GM18502 (cell line): ENCODE measurements at regions not wholly inside any gene's neighbourhood (a gene's known extent, or its start where the extent isn't known, plus 50 kb on each side); places are given as distances from the start of the nearest gene placed in this dataset.

Experiments used
- ATAC-seq: cut with Tn5 transposase; IDR thresholded peaks from one replicate; pipeline ENCODE4 v1.9.1; 2021; ENCODE audit warnings: mild to moderate bottlenecking; ENCODE audit not compliant: unreplicated experiment, poor library complexity

GRCh38 chr11:115802641-115803040, 298.4 kb upstream of the CADM1 start:
- no peak for ATAC-seq

GRCh38 chr11:115792903-115793302, 288.7 kb upstream of the CADM1 start:
- ATAC-seq, result no peak

- ATAC-seq, result no peak
Measured at GRCh38 chr11:115787302-115787701, 283.1 kb upstream of the CADM1 start.

- ATAC-seq, result no peak
Measured at GRCh38 chr11:115784796-115785521, 280.7 kb upstream of the CADM1 start.

GRCh38 chr11:115780646-115781362, 276.6 kb upstream of the CADM1 start:
- no peak for ATAC-seq

GRCh38 chr11:115778928-115779650, 274.9 kb upstream of the CADM1 start:
- no peak for ATAC-seq

- ATAC-seq, result no peak
Measured at GRCh38 chr11:115776916-115777315, 272.7 kb upstream of the CADM1 start.

- no peak for ATAC-seq
Measured at GRCh38 chr11:115775846-115776245, 271.6 kb upstream of the CADM1 start.

GRCh38 chr11:115774756-115775155, 270.5 kb upstream of the CADM1 start:
- no peak for ATAC-seq

GRCh38 chr11:115769891-115770290, 265.7 kb upstream of the CADM1 start:
- ATAC-seq, result no peak

GRCh38 chr11:115767883-115768282, 263.7 kb upstream of the CADM1 start:
- ATAC-seq, result no peak

GRCh38 chr11:115767047-115767802, 263.0 kb upstream of the CADM1 start:
- ATAC-seq, result no peak

- no peak for ATAC-seq
Measured at GRCh38 chr11:115766561-115766960, 262.3 kb upstream of the CADM1 start.

GRCh38 chr11:115765803-115766239, 261.6 kb upstream of the CADM1 start:
- ATAC-seq, result no peak

- ATAC-seq, result no peak
Measured at GRCh38 chr11:115764176-115764575, 260.0 kb upstream of the CADM1 start.

GRCh38 chr11:115761817-115762216, 257.6 kb upstream of the CADM1 start:
- ATAC-seq, result no peak

- no peak for ATAC-seq
Measured at GRCh38 chr11:115761348-115761747, 257.1 kb upstream of the CADM1 start.

GRCh38 chr11:115760461-115761320, 256.5 kb upstream of the CADM1 start:
- no peak for ATAC-seq

GRCh38 chr11:115759622-115760460, 255.6 kb upstream of the CADM1 start:
- ATAC-seq, result no peak
